ENCODE measurements at regions not wholly inside any gene's neighbourhood (a gene's known extent, or its start where the extent isn't known, plus 50 kb on each side); places are given as distances from the start of the nearest gene placed in this dataset.

- in situ Hi-C loops (cut with MboI; ENCODE audit: low pct_ligation_motif_present in 1 of 4, low pct_unique_long_range_greater_than_20kb in 1 of 4, low sequenced_read_pairs in 3 of 4) = no loop called here
- no peak for DNase-seq
- 83 to 94% methylated on average over 4 of the region's 4 CpGs for WGBS, 2 donors (ENCODE audit: low coverage in 1 of 2)
- Histone ChIP-seq H3K27ac (no peak overlapping the region), H3K4me1 (no peaks in the 10 kb centered on the region), H3K9me3 (no peaks in the 10 kb centered on the region), H3K27me3 (no peaks in the 10 kb centered on the region), H3K36me3 (no peaks in the 10 kb centered on the region), H3K4me3 (no peak overlapping the region)
- intact Hi-C loops (cut with DNase I; ENCODE audit: low total_unique reads) = no loop called here
- no peak for TF ChIP-seq EP300 (IDR thresholded peaks at IDR 0.05; ENCODE audit: low read depth)
- no peak for TF ChIP-seq POLR2AphosphoS5 (IDR thresholded peaks at IDR 0.05)
- TF ChIP-seq, protein P1, sequence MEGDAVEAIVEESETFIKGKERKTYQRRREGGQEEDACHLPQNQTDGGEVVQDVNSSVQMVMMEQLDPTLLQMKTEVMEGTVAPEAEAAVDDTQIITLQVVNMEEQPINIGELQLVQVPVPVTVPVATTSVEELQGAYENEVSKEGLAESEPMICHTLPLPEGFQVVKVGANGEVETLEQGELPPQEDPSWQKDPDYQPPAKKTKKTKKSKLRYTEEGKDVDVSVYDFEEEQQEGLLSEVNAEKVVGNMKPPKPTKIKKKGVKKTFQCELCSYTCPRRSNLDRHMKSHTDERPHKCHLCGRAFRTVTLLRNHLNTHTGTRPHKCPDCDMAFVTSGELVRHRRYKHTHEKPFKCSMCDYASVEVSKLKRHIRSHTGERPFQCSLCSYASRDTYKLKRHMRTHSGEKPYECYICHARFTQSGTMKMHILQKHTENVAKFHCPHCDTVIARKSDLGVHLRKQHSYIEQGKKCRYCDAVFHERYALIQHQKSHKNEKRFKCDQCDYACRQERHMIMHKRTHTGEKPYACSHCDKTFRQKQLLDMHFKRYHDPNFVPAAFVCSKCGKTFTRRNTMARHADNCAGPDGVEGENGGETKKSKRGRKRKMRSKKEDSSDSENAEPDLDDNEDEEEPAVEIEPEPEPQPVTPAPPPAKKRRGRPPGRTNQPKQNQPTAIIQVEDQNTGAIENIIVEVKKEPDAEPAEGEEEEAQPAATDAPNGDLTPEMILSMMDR (IDR thresholded peaks at IDR 0.05) = no peak
- TF ChIP-seq POLR2A (IDR thresholded peaks at IDR 0.05) = no peak
Observed at GRCh38 chr10:20975236-20975635, 78.1 kb upstream of the NEBL start.

DNA sequence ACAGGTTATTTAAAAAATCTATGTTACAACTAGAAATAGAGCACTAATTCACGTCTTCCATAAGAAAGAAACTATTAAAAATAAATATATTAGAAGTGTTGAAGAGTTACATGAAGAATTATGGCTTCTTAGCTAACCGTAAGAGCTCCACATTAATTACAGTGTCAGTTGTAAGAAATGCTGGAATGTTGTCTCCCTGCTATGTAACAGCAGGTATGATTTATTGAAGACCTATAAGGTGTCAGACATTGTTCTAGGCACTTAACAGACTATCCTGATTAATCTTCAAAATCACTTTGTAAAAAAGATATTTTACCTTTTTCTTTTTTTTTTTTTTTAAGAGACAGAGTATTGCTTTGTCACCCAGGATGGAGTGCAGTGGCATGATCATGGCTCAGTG is 75.8 kb upstream of the NEBL start:
- DNase-seq = no peak
- no peaks in the 10 kb centered on the region for H3K27me3 ChIP-seq
- WGBS, 2 donors (ENCODE audit: low coverage in 1 of 2) = 69 to 89% methylated on average over 2 of the region's 2 CpGs
- intact Hi-C loops (cut with DNase I; ENCODE audit: low total_unique reads) (no loop called here), in situ Hi-C loops (cut with MboI; ENCODE audit: low pct_ligation_motif_present in 1 of 4, low pct_unique_long_range_greater_than_20kb in 1 of 4, low sequenced_read_pairs in 3 of 4) (no loop called here)
- H3K36me3 ChIP-seq = no peaks in the 10 kb centered on the region
- no peaks in the 10 kb centered on the region for H3K4me1 ChIP-seq
- no peak overlapping the region for H3K27ac ChIP-seq
- TF ChIP-seq, protein P1 (IDR thresholded peaks at IDR 0.05) = no peak
- no peak for TF ChIP-seq POLR2AphosphoS5 (IDR thresholded peaks at IDR 0.05)
- no peak for TF ChIP-seq EP300 (IDR thresholded peaks at IDR 0.05; ENCODE audit: low read depth)
- TF ChIP-seq POLR2A (IDR thresholded peaks at IDR 0.05) = no peak
- H3K9me3 ChIP-seq = no peaks in the 10 kb centered on the region
- no peak overlapping the region for H3K4me3 ChIP-seq

- in situ Hi-C loops (cut with MboI; ENCODE audit: low pct_ligation_motif_present in 1 of 4, low pct_unique_long_range_greater_than_20kb in 1 of 4, low sequenced_read_pairs in 3 of 4) = no loop called here
- H3K27ac ChIP-seq = no peak overlapping the region
- intact Hi-C loops (cut with DNase I; ENCODE audit: low total_unique reads) = no loop called here
- no peak overlapping the region for H3K4me3 ChIP-seq
- H3K9me3 ChIP-seq = no peaks in the 10 kb centered on the region
- WGBS, 2 donors (ENCODE audit: low coverage in 1 of 2) = 70 to 78% methylated on average over 3 of the region's 3 CpGs
- H3K27me3 ChIP-seq = no peaks in the 10 kb centered on the region
- TF ChIP-seq, protein P1 (IDR thresholded peaks at IDR 0.05) = no peak
- TF ChIP-seq EP300 (IDR thresholded peaks at IDR 0.05; ENCODE audit: low read depth) = no peak
- no peak for TF ChIP-seq POLR2A (IDR thresholded peaks at IDR 0.05)
- no peak for TF ChIP-seq POLR2AphosphoS5 (IDR thresholded peaks at IDR 0.05)
- H3K4me1 ChIP-seq = no peaks in the 10 kb centered on the region
- DNase-seq = no peak
- H3K36me3 ChIP-seq = no peaks in the 10 kb centered on the region
Observed at GRCh38 chr10:20971901-20972300, 74.8 kb upstream of the NEBL start.

- intact Hi-C loops (cut with DNase I; ENCODE audit: low total_unique reads) = no loop called here
- H3K4me3 ChIP-seq = no peak overlapping the region
- no peak for DNase-seq
- 47 to 64% methylated on average over 4 of the region's 4 CpGs for WGBS, 2 donors (ENCODE audit: low coverage in 1 of 2)
- TF ChIP-seq, protein P1 (IDR thresholded peaks at IDR 0.05) = no peak
- TF ChIP-seq EP300 (IDR thresholded peaks at IDR 0.05; ENCODE audit: low read depth) = no peak
- no peak for TF ChIP-seq POLR2A (IDR thresholded peaks at IDR 0.05)
- TF ChIP-seq POLR2AphosphoS5 (IDR thresholded peaks at IDR 0.05) = no peak
- in situ Hi-C loops (cut with MboI; ENCODE audit: low pct_ligation_motif_present in 1 of 4, low pct_unique_long_range_greater_than_20kb in 1 of 4, low sequenced_read_pairs in 3 of 4) = no loop called here
- no peaks in the 10 kb centered on the region for H3K27me3 ChIP-seq
- H3K4me1 ChIP-seq = no peaks in the 10 kb centered on the region
- no peak overlapping the region for H3K27ac ChIP-seq
- H3K9me3 ChIP-seq = no peaks in the 10 kb centered on the region
- H3K36me3 ChIP-seq = no peaks in the 10 kb centered on the region
Observed at GRCh38 chr10:20970708-20971107, 73.6 kb upstream of the NEBL start.
